PC-3 (cell line): ENCODE measurements at regions not wholly inside any gene's neighbourhood (a gene's known extent, or its start where the extent isn't known, plus 50 kb on each side); places are given as distances from the start of the nearest gene placed in this dataset.

Source experiments
- CTCF ChIP-seq: fragments of 300-600 bp; sonication (generic); conservative IDR thresholded peaks from 2 replicates; pipeline ENCODE4 v1.5.1; 2017; ENCODE audit warnings: antibody characterized with exemption, low read depth, mild to moderate bottlenecking, low read length
- EZH2 ChIP-seq: fragments of 300-600 bp; sonication (generic); IDR thresholded peaks from one replicate; pipeline ENCODE4 v1.6.1; 2017; ENCODE audit warnings: antibody characterized with exemption, mild to moderate bottlenecking, low read length; ENCODE audit not compliant: unreplicated experiment
- EZH2phosphoT487 ChIP-seq: fragments of 300-600 bp; sonication (generic); IDR thresholded peaks from 2 replicates; pipeline ENCODE4 v1.6.1; 2018; ENCODE audit warnings: mild to moderate bottlenecking, antibody characterized with exemption, low read length, borderline replicate concordance

GRCh38 chr12:97200181-97200580, 262.4 kb upstream of the RMST start:
- no peak for TF ChIP-seq CTCF
- no peak for TF ChIP-seq EZH2
- TF ChIP-seq EZH2phosphoT487: no peak
